NT2/D1 (cell line): ENCODE measurements at regions not wholly inside any gene's neighbourhood (a gene's known extent, or its start where the extent isn't known, plus 50 kb on each side); places are given as distances from the start of the nearest gene placed in this dataset.
A peak's percentile ranks its signal among the peaks of the same experiment; 100 is the strongest.
"Not testable (repeated sequence)": the region's sequence is repeated elsewhere in the genome, so short reads cannot be mapped to it uniquely, and the experiment has no call there.

ENCODE experiments used
- DNase-seq: peaks from one replicate; pipeline ENCODE4 v3.0.0-alpha.2; 2011; ENCODE audit warnings: low read depth, low spot score
- H3K27me3 ChIP-seq: 2 replicates; pipeline ENCODE4 v1.6.0; 2011; ENCODE audit warnings: mild to moderate bottlenecking; ENCODE audit not compliant: insufficient read length, insufficient read depth
- H3K36me3 ChIP-seq: 2 replicates; pipeline ENCODE4 v1.6.1; 2011; ENCODE audit warnings: mild to moderate bottlenecking, low read length, mixed read lengths; ENCODE audit not compliant: insufficient read depth, insufficient read length
- H3K4me1 ChIP-seq: 2 replicates; pipeline ENCODE4 v1.5.1; 2011; ENCODE audit not compliant: insufficient read depth, insufficient read length
- H3K4me3 ChIP-seq: 2 replicates; pipeline ENCODE4 v1.5.1; 2011; ENCODE audit warnings: low read depth; ENCODE audit not compliant: insufficient read length
- H3K9ac ChIP-seq: 2 replicates; pipeline ENCODE4 v1.6.0; 2011; ENCODE audit warnings: low read depth; ENCODE audit not compliant: insufficient read length
- H3K9me3 ChIP-seq: 2 replicates; pipeline ENCODE4 v1.5.1; 2011; ENCODE audit warnings: mild to moderate bottlenecking, low read length; ENCODE audit not compliant: insufficient read depth
- SUZ12 ChIP-seq: IDR thresholded peaks from 2 replicates; pipeline ENCODE4 v1.6.1; 2011; ENCODE audit not compliant: insufficient read length, insufficient read depth; ENCODE audit errors: extremely low read depth
- YY1 ChIP-seq: IDR thresholded peaks from 2 replicates; pipeline ENCODE4 v1.6.1; 2011; ENCODE audit not compliant: insufficient read length, insufficient read depth
- ZNF274 ChIP-seq: IDR thresholded peaks from 2 replicates; pipeline ENCODE4 v1.6.1; 2011; ENCODE audit warnings: mild to moderate bottlenecking, low read depth, low read length

GRCh38 chr22:44620841-44621257 lies 81.2 kb upstream of the PRR5 start:
- Histone ChIP-seq H3K36me3 (no peaks in the 10 kb centered on the region), H3K9ac (no peak overlapping the region), H3K4me1 (peaks cover 11% of the 10 kb centered on the region), H3K9me3 (no peaks in the 10 kb centered on the region), H3K4me3 (no peak overlapping the region), H3K27me3 (peaks cover 11% of the 10 kb centered on the region)
- TF ChIP-seq ZNF274 (no peak), SUZ12 (no peak), YY1 (no peak)
- no peak for DNase-seq

GRCh38 chr22:44620129-44620840 lies 81.7 kb upstream of the PRR5 start:
- peak; percentile 38 for DNase-seq
- H3K9ac ChIP-seq = no peak overlapping the region
- peaks cover 6% of the 10 kb centered on the region for H3K27me3 ChIP-seq
- H3K4me1 ChIP-seq = peaks cover 11% of the 10 kb centered on the region
- no peaks in the 10 kb centered on the region for H3K36me3 ChIP-seq
- H3K9me3 ChIP-seq = no peaks in the 10 kb centered on the region
- H3K4me3 ChIP-seq = no peak overlapping the region
- TF ChIP-seq YY1 = no peak

- H3K9me3 ChIP-seq, H3K36me3 ChIP-seq, DNase-seq, H3K4me3 ChIP-seq, H3K9ac ChIP-seq, H3K27me3 ChIP-seq: not testable (repeated sequence)
- H3K4me1 ChIP-seq = peaks cover 11% of the 10 kb centered on the region
These were observed 82.4 kb upstream of the PRR5 start for GRCh38 chr22:44619560-44620128.

DNA sequence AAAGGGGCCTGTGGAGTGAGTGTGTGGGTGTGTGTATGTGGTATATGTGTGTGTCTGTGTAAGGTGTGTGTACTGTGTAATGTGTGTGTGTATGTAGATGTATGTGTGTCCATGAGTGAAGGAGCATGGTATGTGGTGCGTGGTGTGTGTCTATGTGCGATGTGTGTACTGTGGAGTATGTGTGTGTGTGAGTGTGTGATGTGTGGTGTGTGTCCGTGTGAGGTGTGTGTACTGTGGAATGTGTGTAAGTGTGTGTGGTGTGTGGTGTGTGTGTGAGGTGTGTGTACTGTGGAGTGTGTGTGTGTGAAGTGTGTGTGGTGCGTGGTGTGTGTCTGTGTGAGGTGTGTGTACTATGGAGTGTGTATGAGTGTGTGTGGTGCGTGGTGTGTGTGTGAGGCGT lies 83.1 kb upstream of the PRR5 start:
- not testable (repeated sequence) for H3K9me3 ChIP-seq, H3K4me3 ChIP-seq, H3K9ac ChIP-seq, H3K36me3 ChIP-seq, H3K27me3 ChIP-seq, DNase-seq, H3K4me1 ChIP-seq

DNA sequence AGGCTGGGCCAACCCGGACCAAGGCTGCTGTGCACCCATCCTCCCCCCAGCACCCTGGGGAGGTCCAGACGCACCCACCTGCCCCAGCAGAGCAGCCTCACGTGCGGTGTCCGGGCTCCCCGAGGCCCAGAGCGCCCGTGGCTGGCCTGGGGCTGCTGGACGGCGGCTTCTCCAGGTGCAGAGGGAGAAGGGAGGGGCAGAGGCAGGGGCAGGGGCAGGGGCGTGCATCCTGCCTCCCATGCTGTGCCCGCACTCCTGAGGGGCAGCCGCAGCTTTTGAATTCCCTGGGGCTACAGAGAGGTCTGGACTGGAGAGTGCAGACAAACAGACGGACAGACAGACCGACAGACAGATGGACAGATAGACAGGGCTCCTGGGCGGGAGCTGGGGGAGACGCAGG lies 83.6 kb upstream of the PRR5 start:
- TF ChIP-seq SUZ12 (no peak), ZNF274 (no peak), YY1 (no peak)
- 0 out of 2 replicates have a peak, but pooled peaks cover under 1% of the 10 kb centered on the region for H3K9me3 ChIP-seq
- no peak overlapping the region for H3K4me3 ChIP-seq
- DNase-seq = no peak
- H3K36me3 ChIP-seq = no peaks in the 10 kb centered on the region
- no peak overlapping the region for H3K9ac ChIP-seq
- H3K4me1 ChIP-seq = peaks cover 6% of the 10 kb centered on the region
- peaks cover 4% of the 10 kb centered on the region for H3K27me3 ChIP-seq

DNA sequence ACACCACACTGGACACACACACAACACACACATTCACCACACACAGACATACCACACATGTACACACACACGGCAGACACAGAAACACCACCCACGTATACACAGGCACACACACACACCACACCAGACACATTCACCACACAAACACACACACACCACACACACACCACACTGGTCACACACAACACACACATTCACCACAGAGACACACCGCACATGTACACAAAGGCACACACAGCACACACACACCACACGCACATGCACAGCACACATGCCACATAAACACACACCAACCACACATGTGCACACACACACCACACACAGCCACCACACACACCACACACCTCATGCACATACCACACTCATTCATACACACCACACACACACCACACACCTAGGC lies 84.2 kb upstream of the PRR5 start:
- peaks cover 6% of the 10 kb centered on the region for H3K4me1 ChIP-seq
- 0 out of 2 replicates have a peak, but pooled peaks cover 6% of the 10 kb centered on the region for H3K9me3 ChIP-seq
- no peak overlapping the region for H3K4me3 ChIP-seq
- no peak for DNase-seq
- peaks cover 3% of the 10 kb centered on the region for H3K27me3 ChIP-seq
- no peaks in the 10 kb centered on the region for H3K36me3 ChIP-seq
- TF ChIP-seq ZNF274 = no peak
- TF ChIP-seq YY1 = no peak
- TF ChIP-seq SUZ12 = no peak
- no peak overlapping the region for H3K9ac ChIP-seq

- Histone ChIP-seq H3K4me3 (no peak overlapping the region), H3K4me1 (peaks cover 6% of the 10 kb centered on the region)
- TF ChIP-seq SUZ12 (no peak), ZNF274 (no peak), YY1 (no peak)
These were observed 84.9 kb upstream of the PRR5 start for GRCh38 chr22:44616882-44617655.

More at GRCh38 chr22:44616882-44617655, 84.9 kb upstream of the PRR5 start:
- no peak overlapping the region for H3K9ac ChIP-seq
- no peaks in the 10 kb centered on the region for H3K36me3 ChIP-seq
- peaks cover 14% of the 10 kb centered on the region for H3K9me3 ChIP-seq
- DNase-seq = no peak
- H3K27me3 ChIP-seq = peaks cover 3% of the 10 kb centered on the region
